ENCODE measurements at regions not wholly inside any gene's neighbourhood (a gene's known extent, or its start where the extent isn't known, plus 50 kb on each side); places are given as distances from the start of the nearest gene placed in this dataset.

- POLR2A ChIA-PET (ENCODE audit: unreplicated experiment): no interaction called here
- H4K91ac ChIP-seq (ENCODE audit: insufficient read depth, low read depth, low read length): no peak overlapping the region
- H3K23ac ChIP-seq (ENCODE audit: low read depth, low read length): no peak overlapping the region
- no peak overlapping the region for H3K56ac ChIP-seq (ENCODE audit: extremely low read depth, insufficient read depth, low read length)
- H3K27me3 ChIP-seq (ENCODE audit: control insufficient read depth, insufficient read depth, low read length): no peaks in the 10 kb centered on the region
- no peak for DNase-seq
- H3K4me3 ChIP-seq (ENCODE audit: insufficient read depth, low read depth, low read length): no peak overlapping the region
- H3K36me3 ChIP-seq (ENCODE audit: control insufficient read depth, insufficient read depth, low read length): no peaks in the 10 kb centered on the region
- no peak overlapping the region for H4K8ac ChIP-seq (ENCODE audit: low read depth in 2 of 2, low read length in 2 of 2)
- TF ChIP-seq MAFK (IDR thresholded peaks at IDR 0.05; ENCODE audit: low read depth, low read length) (no peak), RCOR1 (IDR thresholded peaks at IDR 0.05; ENCODE audit: insufficient replicate concordance, low read length) (no peak), RFX5 (IDR thresholded peaks at IDR 0.05; ENCODE audit: low read depth, low read length) (no peak), NFE2L2 (IDR thresholded peaks at IDR 0.05; ENCODE audit: low read depth, low read length) (no peak), MXI1 (IDR thresholded peaks at IDR 0.05; ENCODE audit: borderline replicate concordance, low read depth, low read length) (no peak), CHD1 (IDR thresholded peaks at IDR 0.05; ENCODE audit: low read depth, low read length) (no peak), CEBPB (IDR thresholded peaks at IDR 0.05; ENCODE audit: low read depth, low read length) (no peak), BHLHE40 (IDR thresholded peaks at IDR 0.05; ENCODE audit: low read depth, low read length) (no peak)
- ATAC-seq (ENCODE audit: low read depth): no peak
- H3K4ac ChIP-seq (ENCODE audit: low read depth, low read length): no peak overlapping the region
- intact Hi-C loops (cut with micrococcal nuclease) (no loop called here), in situ Hi-C loops (cut with MboI; ENCODE audit: low sequenced_read_pairs) (no loop called here), dilution Hi-C loops (cut with HindIII; ENCODE audit: low sequenced_read_pairs, unreplicated experiment) (no loop called here)
- H2BK5ac ChIP-seq (ENCODE audit: low read depth, low read length, poor library complexity, severe bottlenecking): no peak overlapping the region
- H3K27ac ChIP-seq (ENCODE audit: insufficient read depth, low read length): no peak overlapping the region
- H3K18ac ChIP-seq (ENCODE audit: low read depth, low read length): no peak overlapping the region
- no peak overlapping the region for H3K4me2 ChIP-seq (ENCODE audit: low read depth, low read length)
- no peak overlapping the region for H3K14ac ChIP-seq (replicated peaks; ENCODE audit: low read depth, low read length)
- no peaks in the 10 kb centered on the region for H3K79me1 ChIP-seq (ENCODE audit: low read depth in 1 of 2, low read length in 2 of 2)
- CTCF ChIA-PET: interaction anchor here (0.7 to 0.8 kb wide), 2 partner anchors 10 to 16 kb away, joined by 3 to 4 read pairs; no protein-coding TSS in a partner anchor
- peaks cover 13% of the 10 kb centered on the region for H3K4me1 ChIP-seq (ENCODE audit: control insufficient read depth, insufficient read depth, low read length)
- no peak overlapping the region for H2AFZ ChIP-seq (replicated peaks; ENCODE audit: low read length, poor library complexity)
- H4K20me1 ChIP-seq (ENCODE audit: insufficient read depth, low read length): no peaks in the 10 kb centered on the region
- no peak overlapping the region for H4K5ac ChIP-seq (ENCODE audit: low read depth, low read length)
- no TSS peak for BruUV-seq (replicated peaks)
- H2AK9ac ChIP-seq (replicated peaks; ENCODE audit: low read depth, low read length, poor library complexity): no peak overlapping the region
- peaks cover 4% of the 10 kb centered on the region for H3K9me1 ChIP-seq (ENCODE audit: insufficient read depth, low read length)
- H2BK120ac ChIP-seq (ENCODE audit: low read depth, low read length): no peak overlapping the region
- WGBS, 2 experiments (ENCODE audit: extremely low coverage in 2 of 2, insufficient read length in 1 of 2): no CpG with 5 or more reads among the region's 7 CpGs
- H3K9me3 ChIP-seq (ENCODE audit: control insufficient read depth, insufficient read depth, low read length): peaks cover 3% of the 10 kb centered on the region; the same call in 1 of the 2 replicates
- H2BK20ac ChIP-seq (ENCODE audit: low read depth, low read length): no peak overlapping the region
- no peak overlapping the region for H2AK5ac ChIP-seq (ENCODE audit: low read depth, low read length)
- no peak overlapping the region for H2BK15ac ChIP-seq (ENCODE audit: low read depth, low read length)
- H3K9ac ChIP-seq (ENCODE audit: low read depth, low read length): no peak overlapping the region
These were observed 137.9 kb downstream of the SCARB1 start for GRCh38 chr12:124725597-124726237.

Measured in IMR-90 (cell line).